Mesenchymal stem cell (in vitro differentiated cells and primary cell): ENCODE measurements at regions not wholly inside any gene's neighbourhood (a gene's known extent, or its start where the extent isn't known, plus 50 kb on each side); places are given as distances from the start of the nearest gene placed in this dataset.

Experiments used
- DNase-seq: peaks from one replicate; pipeline ENCODE4 v3.0.0-alpha.2; 2013
- H2AFZ ChIP-seq: one replicate; pipeline ENCODE4 v1.6.1; 2013; ENCODE audit warnings: low read depth, mild to moderate bottlenecking, control low read depth, inconsistent platforms, low read length, moderate library complexity
- H2AK5ac ChIP-seq: 2 replicates; pipeline ENCODE4 v1.6.1; 2013; ENCODE audit warnings: low read length, moderate library complexity, mild to moderate bottlenecking, inconsistent platforms; ENCODE audit not compliant: severe bottlenecking
- H2BK120ac ChIP-seq: one replicate; pipeline ENCODE4 v1.6.1; 2013; ENCODE audit warnings: low read depth, mild to moderate bottlenecking, inconsistent platforms, low read length, moderate library complexity
- H2BK12ac ChIP-seq, 2 experiments: one replicate each; pipeline ENCODE4 v1.6.1; 2013; ENCODE audit warnings: inconsistent platforms in 2 of 2, low read length in 2 of 2, mild to moderate bottlenecking in 2 of 2, moderate library complexity in 2 of 2, control low read depth in 1 of 2
- H2BK15ac ChIP-seq: one replicate; pipeline ENCODE4 v1.6.1; 2013; ENCODE audit warnings: mild to moderate bottlenecking, low read depth, inconsistent platforms; ENCODE audit not compliant: poor library complexity, severe bottlenecking
- H2BK5ac ChIP-seq: 2 replicates; pipeline ENCODE4 v1.6.1; 2013; ENCODE audit warnings: low read depth, mild to moderate bottlenecking, low read length, control low read depth, inconsistent platforms; ENCODE audit not compliant: poor library complexity, severe bottlenecking
- H3K14ac ChIP-seq, 2 experiments: one replicate each; pipeline ENCODE4 v1.6.1; 2013; ENCODE audit warnings: inconsistent platforms in 2 of 2, low read length in 2 of 2, control low read depth in 1 of 2, mild to moderate bottlenecking in 1 of 2, moderate library complexity in 1 of 2
- H3K18ac ChIP-seq, 2 experiments: one replicate each; pipeline ENCODE4 v1.6.1; 2013; ENCODE audit warnings: inconsistent platforms in 2 of 2, low read length in 2 of 2, control low read depth in 1 of 2, low read depth in 1 of 2, mild to moderate bottlenecking in 1 of 2
- H3K23ac ChIP-seq, 2 experiments: one replicate each; pipeline ENCODE4 v1.6.1; 2013; ENCODE audit warnings: inconsistent platforms in 2 of 2, low read length in 2 of 2, mild to moderate bottlenecking in 2 of 2, moderate library complexity in 2 of 2, control low read depth in 1 of 2
- H3K27ac ChIP-seq: 2 replicates; pipeline ENCODE4 v1.5.1; 2013; ENCODE audit warnings: mild to moderate bottlenecking, moderate library complexity, low read length, control low read depth, inconsistent platforms; ENCODE audit not compliant: poor library complexity, severe bottlenecking
- H3K27me3 ChIP-seq, 2 experiments: 2 replicates each; pipeline versions ENCODE4 v1.6.1 to v1.7.0; 2013; ENCODE audit warnings: low read length in 2 of 2, mild to moderate bottlenecking in 2 of 2, moderate library complexity in 2 of 2, control low read depth in 1 of 2, inconsistent platforms in 1 of 2; ENCODE audit not compliant: control insufficient read depth in 1 of 2, insufficient read depth in 1 of 2
- H3K36me3 ChIP-seq, 2 experiments: 2 replicates each; pipeline versions ENCODE4 v1.6.1 to v1.7.0; 2013; ENCODE audit warnings: low read length in 2 of 2, control low read depth in 1 of 2, inconsistent platforms in 1 of 2, low read depth in 1 of 2, mild to moderate bottlenecking in 1 of 2; ENCODE audit not compliant: insufficient read depth in 2 of 2, control insufficient read depth in 1 of 2
- H3K4ac ChIP-seq, 2 experiments: one replicate each; pipeline ENCODE4 v1.6.1; 2013; ENCODE audit warnings: inconsistent platforms in 2 of 2, low read length in 2 of 2, mild to moderate bottlenecking in 2 of 2, moderate library complexity in 2 of 2, control low read depth in 1 of 2, low read depth in 1 of 2
- H3K4me1 ChIP-seq: 2 replicates; pipeline ENCODE4 v1.6.1; 2013; ENCODE audit warnings: low read depth, low read length, control low read depth; ENCODE audit not compliant: control insufficient read depth, insufficient read depth
- H3K4me2 ChIP-seq: 2 replicates; pipeline ENCODE4 v1.6.1; 2013; ENCODE audit warnings: low read length, mild to moderate bottlenecking, inconsistent platforms; ENCODE audit not compliant: poor library complexity, severe bottlenecking
- H3K4me3 ChIP-seq, 2 experiments: 2 replicates each; pipeline versions ENCODE4 v1.5.1 to v1.7.0; 2013; ENCODE audit warnings: low read length in 2 of 2, mild to moderate bottlenecking in 2 of 2, control low read depth in 1 of 2, low read depth in 1 of 2; ENCODE audit not compliant: insufficient read depth in 1 of 2
- H3K79me1 ChIP-seq: replicated peaks from 2 replicates; pipeline ENCODE4 v1.6.1; 2013; ENCODE audit warnings: mild to moderate bottlenecking, control low read depth, low read length, inconsistent platforms; ENCODE audit not compliant: poor library complexity, severe bottlenecking
- H3K9ac ChIP-seq: 2 replicates; pipeline ENCODE4 v1.7.0; 2013; ENCODE audit warnings: mild to moderate bottlenecking, low read length, moderate library complexity
- H3K9me3 ChIP-seq: 2 replicates; pipeline ENCODE4 v1.7.0; 2013; ENCODE audit warnings: mild to moderate bottlenecking, low read length; ENCODE audit not compliant: control insufficient read depth
- H4K8ac ChIP-seq: one replicate; pipeline ENCODE4 v1.6.1; 2013; ENCODE audit warnings: inconsistent platforms, mild to moderate bottlenecking, low read length, moderate library complexity
- H4K91ac ChIP-seq: one replicate; pipeline ENCODE4 v1.6.1; 2013; ENCODE audit warnings: mild to moderate bottlenecking, low read length, inconsistent platforms
- WGBS: methylation state at CpG from one replicate; pipeline ENCODE4 v1.1.7; 2013; ENCODE audit warnings: mixed read lengths; 5-methylcytosine and 5-hydroxymethylcytosine counted together

DNA sequence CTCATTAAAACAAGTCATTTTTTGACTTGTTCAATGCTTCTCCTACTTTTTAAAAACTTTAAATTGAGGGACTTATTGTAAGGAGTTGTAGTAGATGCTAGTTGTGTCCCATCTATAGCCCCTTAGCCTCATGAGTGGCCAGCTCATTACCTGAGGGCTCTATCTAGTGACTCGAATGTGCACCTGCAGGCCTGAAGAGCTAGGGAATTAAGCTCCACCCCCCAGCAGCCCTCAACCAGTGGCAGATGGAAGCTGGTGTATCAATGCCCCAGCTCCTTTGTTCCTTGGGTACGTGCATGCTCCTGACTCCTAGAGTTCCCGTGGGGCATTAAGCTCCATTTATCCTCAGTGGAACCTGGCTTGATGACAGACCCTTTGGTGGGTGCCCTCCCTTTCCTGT is 146.7 kb upstream of the FAM9B start:
- no peak overlapping the region for H3K9ac ChIP-seq
- no peak overlapping the region for H2BK5ac ChIP-seq
- no peak overlapping the region for H2AK5ac ChIP-seq
- H3K27me3 ChIP-seq: no peaks in the 10 kb centered on the region
- no peak overlapping the region for H3K27ac ChIP-seq
- no peak overlapping the region for H3K4ac ChIP-seq
- H3K18ac ChIP-seq: no peak overlapping the region
- H3K9me3 ChIP-seq: peaks cover 5% of the 10 kb centered on the region
- WGBS: 67% methylated on average over 3 of the region's 3 CpGs
- no peaks in the 10 kb centered on the region for H3K79me1 ChIP-seq
- H3K4me3 ChIP-seq: no peak overlapping the region
- no peaks in the 10 kb centered on the region for H3K4me1 ChIP-seq
- no peak overlapping the region for H4K91ac ChIP-seq
- H2BK12ac ChIP-seq: no peak overlapping the region
- H4K8ac ChIP-seq: no peak overlapping the region
- no peak overlapping the region for H3K14ac ChIP-seq
- H3K23ac ChIP-seq: no peak overlapping the region
- no peak overlapping the region for H3K4me2 ChIP-seq
- H3K36me3 ChIP-seq: no peaks in the 10 kb centered on the region
- DNase-seq: no peak
- no peak overlapping the region for H2BK120ac ChIP-seq
- H2BK15ac ChIP-seq: no peak overlapping the region
- H2AFZ ChIP-seq: no peak overlapping the region

DNA sequence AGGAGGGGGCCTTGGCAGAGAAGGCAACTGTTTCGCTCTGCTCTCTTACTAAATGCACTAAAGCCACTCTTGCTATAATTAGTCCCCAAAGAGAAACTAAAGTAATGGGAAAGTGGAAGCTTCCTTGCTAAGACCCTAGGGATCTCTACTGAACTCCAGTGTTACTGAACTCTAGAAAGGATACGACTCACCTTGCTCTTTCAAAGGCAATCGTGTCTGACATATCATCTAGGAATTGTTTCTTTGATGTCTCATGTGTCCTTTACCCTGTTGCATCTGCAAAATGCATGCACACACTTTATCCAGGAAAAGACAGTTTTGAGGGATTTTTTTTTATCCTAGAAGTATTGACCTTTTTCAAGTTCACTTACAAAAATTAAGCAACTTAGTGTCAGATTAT is 148.1 kb upstream of the FAM9B start:
- H3K14ac ChIP-seq: no peak overlapping the region
- no peaks in the 10 kb centered on the region for H3K79me1 ChIP-seq
- H3K9me3 ChIP-seq: peaks cover 5% of the 10 kb centered on the region
- no peak overlapping the region for H3K4me3 ChIP-seq
- H3K36me3 ChIP-seq: no peaks in the 10 kb centered on the region
- no peak overlapping the region for H3K9ac ChIP-seq
- no peak overlapping the region for H2BK5ac ChIP-seq
- H3K23ac ChIP-seq: no peak overlapping the region
- WGBS: 100% methylated on average over 1 of the region's 3 CpGs
- DNase-seq: peak; percentile 13
- no peak overlapping the region for H2AK5ac ChIP-seq
- H3K18ac ChIP-seq: no peak overlapping the region
- no peak overlapping the region for H3K27ac ChIP-seq
- no peak overlapping the region for H4K91ac ChIP-seq
- no peak overlapping the region for H3K4me2 ChIP-seq
- no peaks in the 10 kb centered on the region for H3K4me1 ChIP-seq
- no peak overlapping the region for H2BK15ac ChIP-seq
- H2BK12ac ChIP-seq: no peak overlapping the region
- H3K27me3 ChIP-seq: peaks cover 0 to 8% of the 10 kb centered on the region in 2 experiments
- H3K4ac ChIP-seq: no peak overlapping the region
- no peak overlapping the region for H4K8ac ChIP-seq
- no peak overlapping the region for H2AFZ ChIP-seq
- no peak overlapping the region for H2BK120ac ChIP-seq

GRCh38 chrX:9183481-9183880 is 149.6 kb upstream of the FAM9B start:
- no peak overlapping the region for H4K8ac ChIP-seq
- no peak for DNase-seq
- H3K9me3 ChIP-seq: peaks cover 5% of the 10 kb centered on the region
- H3K79me1 ChIP-seq: no peaks in the 10 kb centered on the region
- no peak overlapping the region for H2BK12ac ChIP-seq
- H3K27ac ChIP-seq: no peak overlapping the region
- H3K27me3 ChIP-seq: peaks cover 0 to 8% of the 10 kb centered on the region in 2 experiments
- H2BK5ac ChIP-seq: no peak overlapping the region
- WGBS: 90% methylated on average over 2 of the region's 2 CpGs
- no peaks in the 10 kb centered on the region for H3K36me3 ChIP-seq
- H2AFZ ChIP-seq: no peak overlapping the region
- H3K4me3 ChIP-seq: no peak overlapping the region
- H3K23ac ChIP-seq: no peak overlapping the region
- no peak overlapping the region for H3K9ac ChIP-seq
- H3K14ac ChIP-seq: no peak overlapping the region
- H4K91ac ChIP-seq: no peak overlapping the region
- H2BK15ac ChIP-seq: no peak overlapping the region
- no peak overlapping the region for H3K4me2 ChIP-seq
- H2AK5ac ChIP-seq: no peak overlapping the region
- H3K18ac ChIP-seq: no peak overlapping the region
- no peak overlapping the region for H2BK120ac ChIP-seq
- no peak overlapping the region for H3K4ac ChIP-seq
- H3K4me1 ChIP-seq: no peaks in the 10 kb centered on the region

DNA sequence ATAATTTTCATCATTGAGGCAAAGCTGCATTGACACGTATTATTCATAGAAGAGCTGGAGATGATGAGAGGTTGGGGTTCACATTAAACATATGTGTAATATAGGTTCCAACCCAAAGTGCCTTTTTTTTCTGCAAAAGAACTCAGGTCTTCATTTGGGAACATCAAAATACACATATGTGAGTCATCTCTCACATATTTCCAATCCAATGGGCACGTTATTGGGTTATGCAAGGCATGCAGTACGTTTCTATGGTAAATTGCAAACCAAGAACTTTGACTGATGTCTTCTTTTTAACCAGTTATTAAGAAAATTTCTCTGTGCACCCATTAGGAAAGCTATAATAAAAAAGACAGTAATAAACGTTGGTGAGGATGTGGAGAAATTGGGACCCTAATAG is 150.3 kb upstream of the FAM9B start:
- H2BK15ac ChIP-seq: no peak overlapping the region

More for the DNA sequence above, 150.3 kb upstream of the FAM9B start:
- no peak overlapping the region for H3K4ac ChIP-seq
- peaks cover under 1% of the 10 kb centered on the region for H3K4me1 ChIP-seq
- no peak overlapping the region for H2AK5ac ChIP-seq
- DNase-seq: no peak
- H4K91ac ChIP-seq: no peak overlapping the region
- H2BK12ac ChIP-seq: no peak overlapping the region
- H2BK5ac ChIP-seq: no peak overlapping the region
- no CpG with 5 or more reads among the region's 4 CpGs for WGBS
- no peak overlapping the region for H3K4me2 ChIP-seq
- H2BK120ac ChIP-seq: no peak overlapping the region
- no peak overlapping the region for H3K4me3 ChIP-seq
- no peak overlapping the region for H3K23ac ChIP-seq
- H3K27ac ChIP-seq: no peak overlapping the region
- peaks cover 0 to 8% of the 10 kb centered on the region in 2 experiments for H3K27me3 ChIP-seq
- no peak overlapping the region for H4K8ac ChIP-seq
- H2AFZ ChIP-seq: no peak overlapping the region
- H3K79me1 ChIP-seq: no peaks in the 10 kb centered on the region
- H3K36me3 ChIP-seq: no peaks in the 10 kb centered on the region
- no peak overlapping the region for H3K18ac ChIP-seq
- H3K9me3 ChIP-seq: no peaks in the 10 kb centered on the region
- H3K14ac ChIP-seq: no peak overlapping the region
- no peak overlapping the region for H3K9ac ChIP-seq
